Right lobe of liver (tissue), 4 donors: ENCODE measurements at regions not wholly inside any gene's neighbourhood (a gene's known extent, or its start where the extent isn't known, plus 50 kb on each side); places are given as distances from the start of the nearest gene placed in this dataset.

Experiments
- POLR2A ChIP-seq: fragments of 450-650 bp; IDR thresholded peaks from one replicate; pipeline ENCODE4 v1.6.1; 2017; ENCODE audit warnings: antibody characterized with exemption, mild to moderate bottlenecking
- TF ChIP-seq, protein P1 (sequence below), 4 donors: fragments of 200-600 bp in 3 of 4; fragments of 450-650 bp in 1 of 4; IDR thresholded peaks; one replicate each; pipeline versions ENCODE4 v1.5.1 to v1.8.0; 2016 to 2022; ENCODE audit warnings: antibody characterized with exemption in 4 of 4, mild to moderate bottlenecking in 2 of 4
- donor health status: DM: no; HTN: no; CAD: no.
- donor health status: DM: no; HTN: no; CAD: no.
- donor health status: DM: no; HTN: yes; CAD: no.

DNA sequence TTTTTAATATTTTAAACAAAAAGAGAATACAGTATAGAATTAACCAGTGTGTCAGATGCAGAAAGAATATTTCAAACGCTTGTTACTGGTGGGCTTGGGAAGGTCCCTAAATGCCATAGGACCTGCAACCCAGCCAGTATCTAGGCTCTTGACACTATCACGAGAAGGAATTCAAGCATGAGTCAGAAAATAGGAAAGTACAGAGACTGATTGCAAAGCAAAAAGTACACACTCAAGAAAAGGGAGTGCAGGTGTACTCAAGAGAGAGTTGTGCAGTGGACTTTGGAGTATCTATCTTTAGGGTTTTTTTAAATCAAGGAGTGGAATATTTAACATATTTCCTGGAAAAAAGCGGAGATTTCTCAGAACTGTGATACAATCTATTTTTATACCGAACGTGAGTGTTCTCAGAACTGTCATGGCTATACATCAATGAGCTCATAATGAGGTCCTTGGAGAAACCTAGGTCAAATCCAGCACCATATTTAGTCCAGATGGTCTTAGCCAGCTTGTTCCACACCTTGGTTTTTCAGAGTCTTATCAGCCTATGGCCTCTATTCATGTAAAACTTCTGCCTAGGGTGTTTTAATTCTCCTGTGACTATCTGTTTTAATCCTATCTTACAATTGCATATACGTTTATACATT lies 291.8 kb upstream of the FAT4 start:
- TF ChIP-seq, protein P1, sequence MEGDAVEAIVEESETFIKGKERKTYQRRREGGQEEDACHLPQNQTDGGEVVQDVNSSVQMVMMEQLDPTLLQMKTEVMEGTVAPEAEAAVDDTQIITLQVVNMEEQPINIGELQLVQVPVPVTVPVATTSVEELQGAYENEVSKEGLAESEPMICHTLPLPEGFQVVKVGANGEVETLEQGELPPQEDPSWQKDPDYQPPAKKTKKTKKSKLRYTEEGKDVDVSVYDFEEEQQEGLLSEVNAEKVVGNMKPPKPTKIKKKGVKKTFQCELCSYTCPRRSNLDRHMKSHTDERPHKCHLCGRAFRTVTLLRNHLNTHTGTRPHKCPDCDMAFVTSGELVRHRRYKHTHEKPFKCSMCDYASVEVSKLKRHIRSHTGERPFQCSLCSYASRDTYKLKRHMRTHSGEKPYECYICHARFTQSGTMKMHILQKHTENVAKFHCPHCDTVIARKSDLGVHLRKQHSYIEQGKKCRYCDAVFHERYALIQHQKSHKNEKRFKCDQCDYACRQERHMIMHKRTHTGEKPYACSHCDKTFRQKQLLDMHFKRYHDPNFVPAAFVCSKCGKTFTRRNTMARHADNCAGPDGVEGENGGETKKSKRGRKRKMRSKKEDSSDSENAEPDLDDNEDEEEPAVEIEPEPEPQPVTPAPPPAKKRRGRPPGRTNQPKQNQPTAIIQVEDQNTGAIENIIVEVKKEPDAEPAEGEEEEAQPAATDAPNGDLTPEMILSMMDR (IDR thresholded peaks at IDR 0.05): no peak
- no peak for TF ChIP-seq POLR2A
